ENCODE measurements at regions not wholly inside any gene's neighbourhood (a gene's known extent, or its start where the extent isn't known, plus 50 kb on each side); places are given as distances from the start of the nearest gene placed in this dataset.
"Not testable (repeated sequence)": the region's sequence is repeated elsewhere in the genome, so short reads cannot be mapped to it uniquely, and the experiment has no call there.

GRCh38 chr9:65447146-65447545 is 162.1 kb upstream of the FOXD4L5 start:
- H3K27me3 ChIP-seq (ENCODE audit: control insufficient read depth in 1 of 2, insufficient read depth in 1 of 2, low read length in 2 of 2); H2AFZ ChIP-seq (ENCODE audit: low read depth, low read length); H3K4me1 ChIP-seq (ENCODE audit: control insufficient read depth, insufficient read depth, low read depth, low read length); H2BK12ac ChIP-seq (ENCODE audit: low read length in 2 of 2); H2BK120ac ChIP-seq (ENCODE audit: low read depth, low read length); H3K23ac ChIP-seq (ENCODE audit: low read length in 2 of 2); H3K14ac ChIP-seq (ENCODE audit: low read length in 2 of 2); DNase-seq; H3K79me1 ChIP-seq (replicated peaks; ENCODE audit: low read length, poor library complexity, severe bottlenecking); H3K4ac ChIP-seq (ENCODE audit: low read depth in 1 of 2, low read length in 2 of 2); H3K27ac ChIP-seq (ENCODE audit: low read length, poor library complexity, severe bottlenecking); H3K9ac ChIP-seq (ENCODE audit: low read length); H3K4me2 ChIP-seq (ENCODE audit: low read length, poor library complexity, severe bottlenecking); H3K9me3 ChIP-seq (ENCODE audit: control insufficient read depth, low read length); H4K91ac ChIP-seq (ENCODE audit: low read length); H2BK5ac ChIP-seq (ENCODE audit: low read depth, low read length, poor library complexity, severe bottlenecking); H3K4me3 ChIP-seq (ENCODE audit: insufficient read depth in 1 of 2, low read depth in 1 of 2, low read length in 2 of 2); H3K18ac ChIP-seq (ENCODE audit: low read depth in 1 of 2, low read length in 2 of 2); H3K36me3 ChIP-seq (ENCODE audit: control insufficient read depth in 1 of 2, insufficient read depth in 2 of 2, low read depth in 1 of 2, low read length in 2 of 2); H2AK5ac ChIP-seq (ENCODE audit: low read length, severe bottlenecking); H4K8ac ChIP-seq (ENCODE audit: low read length); H2BK15ac ChIP-seq (ENCODE audit: low read depth, poor library complexity, severe bottlenecking): not testable (repeated sequence)
- 58% methylated on average over 3 of the region's 7 CpGs for WGBS

- H3K79me1 ChIP-seq (replicated peaks; ENCODE audit: low read length, poor library complexity, severe bottlenecking); H4K8ac ChIP-seq (ENCODE audit: low read length); H2BK12ac ChIP-seq (ENCODE audit: low read length in 2 of 2); DNase-seq; H3K27ac ChIP-seq (ENCODE audit: low read length, poor library complexity, severe bottlenecking); H3K4me2 ChIP-seq (ENCODE audit: low read length, poor library complexity, severe bottlenecking); H3K4ac ChIP-seq (ENCODE audit: low read depth in 1 of 2, low read length in 2 of 2); H3K4me3 ChIP-seq (ENCODE audit: insufficient read depth in 1 of 2, low read depth in 1 of 2, low read length in 2 of 2); H3K18ac ChIP-seq (ENCODE audit: low read depth in 1 of 2, low read length in 2 of 2); H3K4me1 ChIP-seq (ENCODE audit: control insufficient read depth, insufficient read depth, low read depth, low read length); H3K14ac ChIP-seq (ENCODE audit: low read length in 2 of 2); H3K36me3 ChIP-seq (ENCODE audit: control insufficient read depth in 1 of 2, insufficient read depth in 2 of 2, low read depth in 1 of 2, low read length in 2 of 2); H2AFZ ChIP-seq (ENCODE audit: low read depth, low read length); H3K27me3 ChIP-seq (ENCODE audit: control insufficient read depth in 1 of 2, insufficient read depth in 1 of 2, low read length in 2 of 2); H2AK5ac ChIP-seq (ENCODE audit: low read length, severe bottlenecking); H3K9ac ChIP-seq (ENCODE audit: low read length); H3K9me3 ChIP-seq (ENCODE audit: control insufficient read depth, low read length); H4K91ac ChIP-seq (ENCODE audit: low read length); H3K23ac ChIP-seq (ENCODE audit: low read length in 2 of 2); H2BK15ac ChIP-seq (ENCODE audit: low read depth, poor library complexity, severe bottlenecking); H2BK120ac ChIP-seq (ENCODE audit: low read depth, low read length); H2BK5ac ChIP-seq (ENCODE audit: low read depth, low read length, poor library complexity, severe bottlenecking): not testable (repeated sequence)
- WGBS: no CpG with 5 or more reads among the region's 7 CpGs
Measured at GRCh38 chr9:65445991-65446390, 161.0 kb upstream of the FOXD4L5 start.

- H3K9me3 ChIP-seq (ENCODE audit: control insufficient read depth, low read length): no peaks in the 10 kb centered on the region
- no peak overlapping the region for H3K4me2 ChIP-seq (ENCODE audit: low read length, poor library complexity, severe bottlenecking)
- no peak overlapping the region for H3K23ac ChIP-seq (ENCODE audit: low read length in 2 of 2)
- H3K79me1 ChIP-seq (replicated peaks; ENCODE audit: low read length, poor library complexity, severe bottlenecking): no peaks in the 10 kb centered on the region
- no peak overlapping the region for H2BK12ac ChIP-seq (ENCODE audit: low read length in 2 of 2)
- no peak overlapping the region for H2AFZ ChIP-seq (ENCODE audit: low read depth, low read length)
- no peak overlapping the region for H2BK15ac ChIP-seq (ENCODE audit: low read depth, poor library complexity, severe bottlenecking)
- H2AK5ac ChIP-seq (ENCODE audit: low read length, severe bottlenecking): no peak overlapping the region
- H4K91ac ChIP-seq (ENCODE audit: low read length): no peak overlapping the region
- H2BK120ac ChIP-seq (ENCODE audit: low read depth, low read length): no peak overlapping the region
- H4K8ac ChIP-seq (ENCODE audit: low read length): no peak overlapping the region
- H3K36me3 ChIP-seq (ENCODE audit: control insufficient read depth in 1 of 2, insufficient read depth in 2 of 2, low read depth in 1 of 2, low read length in 2 of 2): no peaks in the 10 kb centered on the region
- H3K14ac ChIP-seq (ENCODE audit: low read length in 2 of 2): no peak overlapping the region
- no peak overlapping the region for H3K18ac ChIP-seq (ENCODE audit: low read depth in 1 of 2, low read length in 2 of 2)
- no peaks in the 10 kb centered on the region for H3K27me3 ChIP-seq (ENCODE audit: control insufficient read depth in 1 of 2, insufficient read depth in 1 of 2, low read length in 2 of 2)
- no peak for DNase-seq
- H2BK5ac ChIP-seq (ENCODE audit: low read depth, low read length, poor library complexity, severe bottlenecking): no peak overlapping the region
- no peak overlapping the region for H3K9ac ChIP-seq (ENCODE audit: low read length)
- no peak overlapping the region for H3K4me3 ChIP-seq (ENCODE audit: insufficient read depth in 1 of 2, low read depth in 1 of 2, low read length in 2 of 2)
- no peak overlapping the region for H3K4ac ChIP-seq (ENCODE audit: low read depth in 1 of 2, low read length in 2 of 2)
- no peaks in the 10 kb centered on the region for H3K4me1 ChIP-seq (ENCODE audit: control insufficient read depth, insufficient read depth, low read depth, low read length)
- no peak overlapping the region for H3K27ac ChIP-seq (ENCODE audit: low read length, poor library complexity, severe bottlenecking)
- WGBS: 65% methylated on average over 6 of the region's 8 CpGs
Measured at GRCh38 chr9:65444943-65445342, 159.9 kb upstream of the FOXD4L5 start.

- H3K4me3 ChIP-seq (ENCODE audit: insufficient read depth in 1 of 2, low read depth in 1 of 2, low read length in 2 of 2); H2BK5ac ChIP-seq (ENCODE audit: low read depth, low read length, poor library complexity, severe bottlenecking); H3K27me3 ChIP-seq (ENCODE audit: control insufficient read depth in 1 of 2, insufficient read depth in 1 of 2, low read length in 2 of 2); H2BK15ac ChIP-seq (ENCODE audit: low read depth, poor library complexity, severe bottlenecking); H3K9ac ChIP-seq (ENCODE audit: low read length); H3K79me1 ChIP-seq (replicated peaks; ENCODE audit: low read length, poor library complexity, severe bottlenecking); H2BK12ac ChIP-seq (ENCODE audit: low read length in 2 of 2); H3K36me3 ChIP-seq (ENCODE audit: control insufficient read depth in 1 of 2, insufficient read depth in 2 of 2, low read depth in 1 of 2, low read length in 2 of 2); H3K9me3 ChIP-seq (ENCODE audit: control insufficient read depth, low read length); H2AFZ ChIP-seq (ENCODE audit: low read depth, low read length); H3K4me2 ChIP-seq (ENCODE audit: low read length, poor library complexity, severe bottlenecking); H2BK120ac ChIP-seq (ENCODE audit: low read depth, low read length); H2AK5ac ChIP-seq (ENCODE audit: low read length, severe bottlenecking); H3K23ac ChIP-seq (ENCODE audit: low read length in 2 of 2); H3K4me1 ChIP-seq (ENCODE audit: control insufficient read depth, insufficient read depth, low read depth, low read length); DNase-seq; H3K14ac ChIP-seq (ENCODE audit: low read length in 2 of 2); H3K27ac ChIP-seq (ENCODE audit: low read length, poor library complexity, severe bottlenecking); H4K91ac ChIP-seq (ENCODE audit: low read length); H3K18ac ChIP-seq (ENCODE audit: low read depth in 1 of 2, low read length in 2 of 2); H3K4ac ChIP-seq (ENCODE audit: low read depth in 1 of 2, low read length in 2 of 2); H4K8ac ChIP-seq (ENCODE audit: low read length): not testable (repeated sequence)
- WGBS: 90% methylated on average over 3 of the region's 12 CpGs
Measured at GRCh38 chr9:65442116-65442515, 157.1 kb upstream of the FOXD4L5 start.
